ENCODE measurements at regions not wholly inside any gene's neighbourhood (a gene's known extent, or its start where the extent isn't known, plus 50 kb on each side); places are given as distances from the start of the nearest gene placed in this dataset.

- Histone ChIP-seq H3K27ac (ENCODE audit: low read length) (no peak overlapping the region), H3K4me1 (ENCODE audit: control insufficient read depth, insufficient read depth, low read length) (no peaks in the 10 kb centered on the region), H3K27me3 (ENCODE audit: control insufficient read depth, insufficient read depth, low read length) (no peaks in the 10 kb centered on the region), H3K9me3 (ENCODE audit: control insufficient read depth, insufficient read depth, low read length) (no peaks in the 10 kb centered on the region), H3K4me3 (ENCODE audit: low read length) (no peak overlapping the region), H3K36me3 (ENCODE audit: control insufficient read depth, insufficient read depth, low read length) (no peaks in the 10 kb centered on the region)
- Mint-ChIP-seq H3K4me1 (no peaks in the 10 kb centered on the region), H3K4me3 (no peak overlapping the region), H3K9me3 (no peaks in the 10 kb centered on the region), H3K36me3 (no peaks in the 10 kb centered on the region), H3K27ac (no peak overlapping the region), H3K27me3 (ENCODE audit: low read depth in 2 of 2) (peaks cover 12 to 24% of the 10 kb centered on the region in 2 donors)
- intact Hi-C loops (cut with micrococcal nuclease) = no loop called here
- TF ChIP-seq CTCF (IDR thresholded peaks at IDR 0.05) = no peak
- DNase-seq (no peak), ATAC-seq (no peak)
- WGBS (ENCODE audit: insufficient coverage) = 82% methylated on average over 2 of the region's 5 CpGs
Observed at GRCh38 chr20:57888591-57888990, 178.8 kb upstream of the PMEPA1 start.

- Histone ChIP-seq H3K9me3 (ENCODE audit: control insufficient read depth, insufficient read depth, low read length) (no peaks in the 10 kb centered on the region), H3K27me3 (ENCODE audit: control insufficient read depth, insufficient read depth, low read length) (no peaks in the 10 kb centered on the region), H3K36me3 (ENCODE audit: control insufficient read depth, insufficient read depth, low read length) (no peaks in the 10 kb centered on the region), H3K27ac (ENCODE audit: low read length) (no peak overlapping the region), H3K4me3 (ENCODE audit: low read length) (no peak overlapping the region), H3K4me1 (ENCODE audit: control insufficient read depth, insufficient read depth, low read length) (no peaks in the 10 kb centered on the region)
- no peaks in the 10 kb centered on the region for H3K36me3 Mint-ChIP-seq
- H3K27ac Mint-ChIP-seq = no peak overlapping the region
- no peaks in the 10 kb centered on the region for H3K9me3 Mint-ChIP-seq
- no peak overlapping the region for H3K4me3 Mint-ChIP-seq
- no peaks in the 10 kb centered on the region for H3K4me1 Mint-ChIP-seq
- DNase-seq = no peak
- TF ChIP-seq CTCF (IDR thresholded peaks at IDR 0.05) = no peak
- H3K27me3 Mint-ChIP-seq (ENCODE audit: low read depth in 2 of 2) = peaks cover 7 to 20% of the 10 kb centered on the region in 2 donors
- intact Hi-C loops (cut with micrococcal nuclease) = no loop called here
- 93% methylated on average over 5 of the region's 5 CpGs for WGBS (ENCODE audit: insufficient coverage)
- ATAC-seq = peak in 1 of 3 donors; percentile 27
Observed at GRCh38 chr20:57884956-57885355, 175.1 kb upstream of the PMEPA1 start.

GRCh38 chr20:57883761-57884160, 173.9 kb upstream of the PMEPA1 start:
- WGBS (ENCODE audit: insufficient coverage) = 73% methylated on average over 5 of the region's 5 CpGs
- H3K4me1 Mint-ChIP-seq = no peaks in the 10 kb centered on the region
- H3K36me3 ChIP-seq (ENCODE audit: control insufficient read depth, insufficient read depth, low read length) = no peaks in the 10 kb centered on the region
- no peak for TF ChIP-seq CTCF (IDR thresholded peaks at IDR 0.05)
- peaks cover 7 to 20% of the 10 kb centered on the region in 2 donors for H3K27me3 Mint-ChIP-seq (ENCODE audit: low read depth in 2 of 2)
- intact Hi-C loops (cut with micrococcal nuclease) = no loop called here
- no peaks in the 10 kb centered on the region for H3K36me3 Mint-ChIP-seq
- ATAC-seq (no peak), DNase-seq (no peak)
- no peaks in the 10 kb centered on the region for H3K4me1 ChIP-seq (ENCODE audit: control insufficient read depth, insufficient read depth, low read length)
- no peak overlapping the region for H3K4me3 Mint-ChIP-seq
- H3K9me3 Mint-ChIP-seq = no peaks in the 10 kb centered on the region
- no peaks in the 10 kb centered on the region for H3K9me3 ChIP-seq (ENCODE audit: control insufficient read depth, insufficient read depth, low read length)
- H3K4me3 ChIP-seq (ENCODE audit: low read length) = no peak overlapping the region
- no peaks in the 10 kb centered on the region for H3K27me3 ChIP-seq (ENCODE audit: control insufficient read depth, insufficient read depth, low read length)
- H3K27ac ChIP-seq (ENCODE audit: low read length) = no peak overlapping the region
- no peak overlapping the region for H3K27ac Mint-ChIP-seq

GRCh38 chr20:57883224-57883623, 173.4 kb upstream of the PMEPA1 start:
- Mint-ChIP-seq H3K27ac (no peak overlapping the region), H3K4me3 (no peak overlapping the region), H3K4me1 (no peaks in the 10 kb centered on the region), H3K9me3 (no peaks in the 10 kb centered on the region), H3K36me3 (no peaks in the 10 kb centered on the region), H3K27me3 (ENCODE audit: low read depth in 2 of 2) (peaks cover 4 to 16% of the 10 kb centered on the region in 2 donors)
- no peak for TF ChIP-seq CTCF (IDR thresholded peaks at IDR 0.05)
- Histone ChIP-seq H3K4me3 (ENCODE audit: low read length) (no peak overlapping the region), H3K27ac (ENCODE audit: low read length) (no peak overlapping the region), H3K4me1 (ENCODE audit: control insufficient read depth, insufficient read depth, low read length) (no peaks in the 10 kb centered on the region), H3K9me3 (ENCODE audit: control insufficient read depth, insufficient read depth, low read length) (no peaks in the 10 kb centered on the region), H3K27me3 (ENCODE audit: control insufficient read depth, insufficient read depth, low read length) (no peaks in the 10 kb centered on the region), H3K36me3 (ENCODE audit: control insufficient read depth, insufficient read depth, low read length) (no peaks in the 10 kb centered on the region)
- intact Hi-C loops (cut with micrococcal nuclease) = no loop called here
- ATAC-seq (no peak), DNase-seq (no peak)
- whole genome bisulfite sequencing (ENCODE audit: insufficient coverage) = 96% methylated on average over 5 of the region's 6 CpGs

Measured in natural killer cell (primary cell).